Breast epithelium (tissue), 4 donors: ENCODE measurements at regions not wholly inside any gene's neighbourhood (a gene's known extent, or its start where the extent isn't known, plus 50 kb on each side); places are given as distances from the start of the nearest gene placed in this dataset.

Source experiments
- DNase-seq, 2 donors: peaks; one replicate each; pipeline ENCODE4 v3.0.0-alpha.2; 2019; ENCODE audit warnings: low spot score in 2 of 2
- H3K27ac ChIP-seq, 2 donors: fragments of 200-600 bp; sonication (generic) in 1 of 2; one replicate each; pipeline ENCODE4 v1.5.1; 2016 to 2019; ENCODE audit warnings: mild to moderate bottlenecking in 1 of 2
- H3K27me3 ChIP-seq, 2 donors: fragments of 200-600 bp; sonication (generic) in 1 of 2; one replicate each; pipeline versions ENCODE4 v1.5.1 to v1.6.0; 2017 to 2019; ENCODE audit warnings: control low read depth in 1 of 2, mild to moderate bottlenecking in 1 of 2
- H3K36me3 ChIP-seq: fragments of 200-600 bp; one replicate; pipeline ENCODE4 v1.5.1; 2019
- H3K4me1 ChIP-seq, 2 donors: fragments of 200-600 bp; sonication (generic); one replicate each; pipeline ENCODE4 v1.5.1; 2016 to 2019; ENCODE audit warnings: control low read depth in 1 of 2
- H3K4me3 ChIP-seq, 3 donors: fragments of 200-600 bp; sonication (generic); 1 replicate in 2 of 3; 2 replicates in 1 of 3; pipeline ENCODE4 v1.5.1; 2016 to 2019; ENCODE audit warnings: mild to moderate bottlenecking in 3 of 3, moderate library complexity in 2 of 3
- H3K9me3 ChIP-seq, 2 donors: fragments of 200-600 bp; sonication (generic) in 1 of 2; one replicate each; pipeline ENCODE4 v1.5.1; 2016 to 2019; ENCODE audit warnings: control low read depth in 1 of 2
- CTCF ChIP-seq, 3 donors: fragments of 450-650 bp; IDR thresholded peaks; one replicate each; pipeline ENCODE4 v1.5.1; 2016 to 2017; ENCODE audit warnings: antibody characterized with exemption in 3 of 3, mild to moderate bottlenecking in 3 of 3, moderate library complexity in 3 of 3
- POLR2A ChIP-seq: fragments of 450-650 bp; IDR thresholded peaks from one replicate; pipeline ENCODE4 v1.6.1; 2016; ENCODE audit warnings: antibody characterized with exemption, mild to moderate bottlenecking, moderate library complexity
- POLR2AphosphoS5 ChIP-seq, 3 donors: sonication (generic); formaldehyde crosslinking; IDR thresholded peaks; one replicate each; pipeline ENCODE4 v1.6.1; 2017; ENCODE audit warnings: antibody characterized with exemption in 3 of 3
- intact Hi-C: fragments of 100-400 bp; cut with DNase I; formaldehyde crosslinking; loops from one replicate; pipeline ENCODE4 v1.15.1; 2023; ENCODE audit warnings: low total_unique reads

- DNase-seq, result no peak
- intact Hi-C loops, result no loop called here
- Histone ChIP-seq H3K27ac (no peak overlapping the region), H3K4me3 (no peak overlapping the region), H3K4me1 (no peaks in the 10 kb centered on the region), H3K36me3 (no peaks in the 10 kb centered on the region), H3K27me3 (no peaks in the 10 kb centered on the region), H3K9me3 (no peaks in the 10 kb centered on the region)
- TF ChIP-seq CTCF (IDR thresholded peaks at IDR 0.05) (no peak), POLR2A (no peak), POLR2AphosphoS5 (IDR thresholded peaks at IDR 0.05) (no peak)
These were observed 179.4 kb downstream of the SATB1 start for GRCh38 chr3:18245721-18246120.

GRCh38 chr3:18241837-18242236 is 183.3 kb downstream of the SATB1 start:
- intact Hi-C loops, result no loop called here
- DNase-seq, result no peak
- Histone ChIP-seq H3K36me3 (no peaks in the 10 kb centered on the region), H3K4me1 (no peaks in the 10 kb centered on the region), H3K27ac (no peak overlapping the region), H3K27me3 (no peaks in the 10 kb centered on the region), H3K9me3 (no peaks in the 10 kb centered on the region), H3K4me3 (no peak overlapping the region)
- no peak for TF ChIP-seq CTCF (IDR thresholded peaks at IDR 0.05)
- TF ChIP-seq POLR2A, result no peak
- TF ChIP-seq POLR2AphosphoS5 (IDR thresholded peaks at IDR 0.05), result no peak

GRCh38 chr3:18239674-18240073 is 185.5 kb downstream of the SATB1 start:
- Histone ChIP-seq H3K27me3 (no peaks in the 10 kb centered on the region), H3K9me3 (no peaks in the 10 kb centered on the region), H3K4me1 (no peaks in the 10 kb centered on the region), H3K27ac (no peak overlapping the region), H3K36me3 (no peaks in the 10 kb centered on the region), H3K4me3 (no peak overlapping the region)
- no peak for TF ChIP-seq POLR2AphosphoS5 (IDR thresholded peaks at IDR 0.05)
- TF ChIP-seq CTCF (IDR thresholded peaks at IDR 0.05), result no peak
- TF ChIP-seq POLR2A, result no peak
- intact Hi-C loops, result no loop called here
- DNase-seq, result no peak

- H3K36me3 ChIP-seq, result no peaks in the 10 kb centered on the region
- no peaks in the 10 kb centered on the region for H3K4me1 ChIP-seq
- H3K27ac ChIP-seq, result no peak overlapping the region
- H3K4me3 ChIP-seq, result no peak overlapping the region
- DNase-seq, result no peak
- intact Hi-C loops, result no loop called here
- TF ChIP-seq POLR2A (no peak), CTCF (IDR thresholded peaks at IDR 0.05) (no peak), POLR2AphosphoS5 (IDR thresholded peaks at IDR 0.05) (no peak)
- H3K9me3 ChIP-seq, result no peaks in the 10 kb centered on the region
- H3K27me3 ChIP-seq, result no peaks in the 10 kb centered on the region
These were observed 186.3 kb downstream of the SATB1 start for GRCh38 chr3:18238746-18239331.

GRCh38 chr3:18238332-18238731 is 186.8 kb downstream of the SATB1 start:
- H3K36me3 ChIP-seq, result no peaks in the 10 kb centered on the region
- no peak for DNase-seq
- no peak overlapping the region for H3K27ac ChIP-seq
- H3K27me3 ChIP-seq, result no peaks in the 10 kb centered on the region
- intact Hi-C loops, result no loop called here
- H3K4me1 ChIP-seq, result no peaks in the 10 kb centered on the region
- no peak overlapping the region for H3K4me3 ChIP-seq
- no peaks in the 10 kb centered on the region for H3K9me3 ChIP-seq
- TF ChIP-seq POLR2AphosphoS5 (IDR thresholded peaks at IDR 0.05), result no peak
- TF ChIP-seq POLR2A, result no peak
- TF ChIP-seq CTCF (IDR thresholded peaks at IDR 0.05), result no peak
